ENCODE measurements at regions not wholly inside any gene's neighbourhood (a gene's known extent, or its start where the extent isn't known, plus 50 kb on each side); places are given as distances from the start of the nearest gene placed in this dataset.

DNA sequence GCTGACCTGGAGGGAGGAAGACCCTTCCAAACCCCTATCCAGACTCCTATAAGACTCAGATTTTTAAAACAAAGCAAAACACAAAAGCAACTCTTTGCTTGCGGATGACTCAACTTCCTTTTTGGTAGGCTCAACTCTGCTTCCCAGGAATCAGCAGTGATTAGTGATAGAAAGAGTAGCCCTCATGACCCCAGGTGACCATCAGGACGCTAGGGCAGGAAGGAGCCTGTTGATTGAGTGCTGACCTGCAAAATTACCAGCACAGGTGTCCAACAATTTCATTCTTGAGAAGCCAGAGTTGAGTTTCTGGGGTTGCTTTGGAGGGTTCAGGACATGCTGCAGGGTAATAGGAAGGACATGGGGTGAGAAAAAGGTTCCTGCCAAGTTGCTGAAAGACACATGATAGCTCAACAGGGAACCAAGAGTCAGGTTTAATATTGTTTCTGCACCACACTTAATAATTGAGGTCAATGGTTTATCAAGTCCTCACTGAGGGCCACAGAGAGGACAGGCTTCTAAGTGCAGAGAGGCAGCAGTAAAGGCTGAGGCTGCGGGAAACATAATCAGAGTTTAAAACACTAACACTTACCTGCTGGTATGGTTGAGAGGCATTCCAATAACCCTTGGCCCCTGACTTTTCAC, 67.4 kb upstream of the BMP2 start:
- DNase-seq (ENCODE audit: low read depth, low spot score) (no peak), ATAC-seq (no peak), FAIRE-seq (no peak)
- ChIA-PET RAD21 (ENCODE audit: unreplicated experiment) (interaction anchor here (1.2 to 1.4 kb wide), 3 partner anchors 7 to 65 kb away, joined by 3 read pairs; no protein-coding TSS in a partner anchor), CTCF (interaction anchor here (1.0 to 2.0 kb wide), 3 partner anchors 19 to 72 kb away, joined by 3 to 10 read pairs (median 3); no protein-coding TSS in a partner anchor), SMC1A (ENCODE audit: uncharacterized antibody, unreplicated experiment) (interaction anchor here (0.6 to 2.1 kb wide), 4 partner anchors 17 to 63 kb away, joined by 3 to 6 read pairs (median 4); no protein-coding TSS in a partner anchor), POLR2A (no interaction called here)
- Histone ChIP-seq H3K79me2 (ENCODE audit: control insufficient read depth, insufficient read depth, low read length) (no peaks in the 10 kb centered on the region), H4K20me1 (ENCODE audit: control insufficient read depth, insufficient read depth) (no peaks in the 10 kb centered on the region), H3K9me3 (replicated peaks; ENCODE audit: control insufficient read depth, insufficient read depth, low read length) (no peaks in the 10 kb centered on the region), H3K4me1 (ENCODE audit: control insufficient read depth, insufficient read depth, low read length) (no peaks in the 10 kb centered on the region), H3K4me2 (ENCODE audit: control insufficient read depth, insufficient read depth) (no peak overlapping the region), H3K9ac (ENCODE audit: control insufficient read depth, insufficient read depth, low read length) (no peak overlapping the region), H2AFZ (ENCODE audit: control insufficient read depth, low read depth, low read length) (no peak overlapping the region), H3K36me3 (ENCODE audit: control insufficient read depth in 2 of 2, insufficient read depth in 2 of 2, low read length in 1 of 2) (no peaks in the 10 kb centered on the region), H3K27ac (ENCODE audit: control insufficient read depth, insufficient read depth) (no peak overlapping the region), H3K27me3 (replicated peaks in 1 of 2; ENCODE audit: control insufficient read depth in 2 of 2, insufficient read depth in 2 of 2, low read length in 1 of 2) (no peaks in the 10 kb centered on the region), H3K4me3 (no peak overlapping the region)
- WGBS (ENCODE audit: insufficient coverage, insufficient replicate concordance, low lambda C conversion rate, missing lambda C conversion rate), result 14% methylated on average over 3 of the region's 3 CpGs
- intact Hi-C loops (cut with micrococcal nuclease; ENCODE audit: unreplicated experiment), result no loop called here
- BruUV-seq (replicated peaks), result no TSS peak
- TF ChIP-seq POU2F2 (IDR thresholded peaks at IDR 0.05; ENCODE audit: borderline replicate concordance, low read depth, low read length), result no peak
- TF ChIP-seq SPI1 (IDR thresholded peaks at IDR 0.05; ENCODE audit: borderline replicate concordance, insufficient read depth, low read depth, low read length), result no peak
- TF ChIP-seq, protein P1, sequence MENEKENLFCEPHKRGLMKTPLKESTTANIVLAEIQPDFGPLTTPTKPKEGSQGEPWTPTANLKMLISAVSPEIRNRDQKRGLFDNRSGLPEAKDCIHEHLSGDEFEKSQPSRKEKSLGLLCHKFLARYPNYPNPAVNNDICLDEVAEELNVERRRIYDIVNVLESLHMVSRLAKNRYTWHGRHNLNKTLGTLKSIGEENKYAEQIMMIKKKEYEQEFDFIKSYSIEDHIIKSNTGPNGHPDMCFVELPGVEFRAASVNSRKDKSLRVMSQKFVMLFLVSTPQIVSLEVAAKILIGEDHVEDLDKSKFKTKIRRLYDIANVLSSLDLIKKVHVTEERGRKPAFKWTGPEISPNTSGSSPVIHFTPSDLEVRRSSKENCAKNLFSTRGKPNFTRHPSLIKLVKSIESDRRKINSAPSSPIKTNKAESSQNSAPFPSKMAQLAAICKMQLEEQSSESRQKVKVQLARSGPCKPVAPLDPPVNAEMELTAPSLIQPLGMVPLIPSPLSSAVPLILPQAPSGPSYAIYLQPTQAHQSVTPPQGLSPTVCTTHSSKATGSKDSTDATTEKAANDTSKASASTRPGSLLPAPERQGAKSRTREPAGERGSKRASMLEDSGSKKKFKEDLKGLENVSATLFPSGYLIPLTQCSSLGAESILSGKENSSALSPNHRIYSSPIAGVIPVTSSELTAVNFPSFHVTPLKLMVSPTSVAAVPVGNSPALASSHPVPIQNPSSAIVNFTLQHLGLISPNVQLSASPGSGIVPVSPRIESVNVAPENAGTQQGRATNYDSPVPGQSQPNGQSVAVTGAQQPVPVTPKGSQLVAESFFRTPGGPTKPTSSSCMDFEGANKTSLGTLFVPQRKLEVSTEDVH (IDR thresholded peaks at IDR 0.05; ENCODE audit: low read depth, partially characterized antibody), result no peak
- no peak for TF ChIP-seq ZNF384 (IDR thresholded peaks at IDR 0.05; ENCODE audit: borderline replicate concordance, low read depth, low read length)
- TF ChIP-seq CEBPB (IDR thresholded peaks at IDR 0.05; ENCODE audit: borderline replicate concordance in 1 of 2, low read depth in 2 of 2, low read length in 2 of 2), result no peak
- TF ChIP-seq, protein P2, sequence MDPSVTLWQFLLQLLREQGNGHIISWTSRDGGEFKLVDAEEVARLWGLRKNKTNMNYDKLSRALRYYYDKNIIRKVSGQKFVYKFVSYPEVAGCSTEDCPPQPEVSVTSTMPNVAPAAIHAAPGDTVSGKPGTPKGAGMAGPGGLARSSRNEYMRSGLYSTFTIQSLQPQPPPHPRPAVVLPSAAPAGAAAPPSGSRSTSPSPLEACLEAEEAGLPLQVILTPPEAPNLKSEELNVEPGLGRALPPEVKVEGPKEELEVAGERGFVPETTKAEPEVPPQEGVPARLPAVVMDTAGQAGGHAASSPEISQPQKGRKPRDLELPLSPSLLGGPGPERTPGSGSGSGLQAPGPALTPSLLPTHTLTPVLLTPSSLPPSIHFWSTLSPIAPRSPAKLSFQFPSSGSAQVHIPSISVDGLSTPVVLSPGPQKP (IDR thresholded peaks at IDR 0.05; ENCODE audit: low read depth, low read length), result no peak
- TF ChIP-seq, protein P3, sequence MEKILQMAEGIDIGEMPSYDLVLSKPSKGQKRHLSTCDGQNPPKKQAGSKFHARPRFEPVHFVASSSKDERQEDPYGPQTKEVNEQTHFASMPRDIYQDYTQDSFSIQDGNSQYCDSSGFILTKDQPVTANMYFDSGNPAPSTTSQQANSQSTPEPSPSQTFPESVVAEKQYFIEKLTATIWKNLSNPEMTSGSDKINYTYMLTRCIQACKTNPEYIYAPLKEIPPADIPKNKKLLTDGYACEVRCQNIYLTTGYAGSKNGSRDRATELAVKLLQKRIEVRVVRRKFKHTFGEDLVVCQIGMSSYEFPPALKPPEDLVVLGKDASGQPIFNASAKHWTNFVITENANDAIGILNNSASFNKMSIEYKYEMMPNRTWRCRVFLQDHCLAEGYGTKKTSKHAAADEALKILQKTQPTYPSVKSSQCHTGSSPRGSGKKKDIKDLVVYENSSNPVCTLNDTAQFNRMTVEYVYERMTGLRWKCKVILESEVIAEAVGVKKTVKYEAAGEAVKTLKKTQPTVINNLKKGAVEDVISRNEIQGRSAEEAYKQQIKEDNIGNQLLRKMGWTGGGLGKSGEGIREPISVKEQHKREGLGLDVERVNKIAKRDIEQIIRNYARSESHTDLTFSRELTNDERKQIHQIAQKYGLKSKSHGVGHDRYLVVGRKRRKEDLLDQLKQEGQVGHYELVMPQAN (conservative IDR thresholded peaks at IDR 0.05), result no peak
- TF ChIP-seq NR2F1 (conservative IDR thresholded peaks at IDR 0.05), result no peak
- TF ChIP-seq PAX8 (IDR thresholded peaks at IDR 0.05), result no peak
- no peak for TF ChIP-seq MAX (IDR thresholded peaks at IDR 0.05; ENCODE audit: low read depth, low read length)
- TF ChIP-seq, protein P4, sequence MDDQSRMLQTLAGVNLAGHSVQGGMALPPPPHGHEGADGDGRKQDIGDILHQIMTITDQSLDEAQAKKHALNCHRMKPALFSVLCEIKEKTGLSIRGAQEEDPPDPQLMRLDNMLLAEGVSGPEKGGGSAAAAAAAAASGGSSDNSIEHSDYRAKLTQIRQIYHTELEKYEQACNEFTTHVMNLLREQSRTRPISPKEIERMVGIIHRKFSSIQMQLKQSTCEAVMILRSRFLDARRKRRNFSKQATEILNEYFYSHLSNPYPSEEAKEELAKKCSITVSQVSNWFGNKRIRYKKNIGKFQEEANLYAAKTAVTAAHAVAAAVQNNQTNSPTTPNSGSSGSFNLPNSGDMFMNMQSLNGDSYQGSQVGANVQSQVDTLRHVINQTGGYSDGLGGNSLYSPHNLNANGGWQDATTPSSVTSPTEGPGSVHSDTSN (IDR thresholded peaks at IDR 0.05; ENCODE audit: insufficient replicate concordance, low read depth, low read length), result no peak
- TF ChIP-seq ZNF24 (IDR thresholded peaks at IDR 0.05), result no peak
- TF ChIP-seq JUND (IDR thresholded peaks at IDR 0.05; ENCODE audit: low read depth, low read length), result no peak
- no peak for TF ChIP-seq ZNF622 (IDR thresholded peaks at IDR 0.05)
- in situ Hi-C loops (cut with MboI), result no loop called here

All from GM12878 (cell line).